ENCODE measurements at regions not wholly inside any gene's neighbourhood (a gene's known extent, or its start where the extent isn't known, plus 50 kb on each side); places are given as distances from the start of the nearest gene placed in this dataset.

- TF ChIP-seq, protein P1, sequence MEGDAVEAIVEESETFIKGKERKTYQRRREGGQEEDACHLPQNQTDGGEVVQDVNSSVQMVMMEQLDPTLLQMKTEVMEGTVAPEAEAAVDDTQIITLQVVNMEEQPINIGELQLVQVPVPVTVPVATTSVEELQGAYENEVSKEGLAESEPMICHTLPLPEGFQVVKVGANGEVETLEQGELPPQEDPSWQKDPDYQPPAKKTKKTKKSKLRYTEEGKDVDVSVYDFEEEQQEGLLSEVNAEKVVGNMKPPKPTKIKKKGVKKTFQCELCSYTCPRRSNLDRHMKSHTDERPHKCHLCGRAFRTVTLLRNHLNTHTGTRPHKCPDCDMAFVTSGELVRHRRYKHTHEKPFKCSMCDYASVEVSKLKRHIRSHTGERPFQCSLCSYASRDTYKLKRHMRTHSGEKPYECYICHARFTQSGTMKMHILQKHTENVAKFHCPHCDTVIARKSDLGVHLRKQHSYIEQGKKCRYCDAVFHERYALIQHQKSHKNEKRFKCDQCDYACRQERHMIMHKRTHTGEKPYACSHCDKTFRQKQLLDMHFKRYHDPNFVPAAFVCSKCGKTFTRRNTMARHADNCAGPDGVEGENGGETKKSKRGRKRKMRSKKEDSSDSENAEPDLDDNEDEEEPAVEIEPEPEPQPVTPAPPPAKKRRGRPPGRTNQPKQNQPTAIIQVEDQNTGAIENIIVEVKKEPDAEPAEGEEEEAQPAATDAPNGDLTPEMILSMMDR (conservative IDR thresholded peaks at IDR 0.05 in 1 of 2, IDR thresholded peaks at IDR 0.05 in 1 of 2; ENCODE audit: low read depth in 1 of 2, low read length in 2 of 2): no peak
- TF ChIP-seq EZH2 (IDR thresholded peaks at IDR 0.05; ENCODE audit: low read length, missing control alignments): no peak
Measured at GRCh38 chr12:118543651-118544050, 167.3 kb downstream of the SUDS3 start.
